ES-I3 (cell line): ENCODE measurements at regions not wholly inside any gene's neighbourhood (a gene's known extent, or its start where the extent isn't known, plus 50 kb on each side); places are given as distances from the start of the nearest gene placed in this dataset.

Experiments
- H3K36me3 ChIP-seq: 2 replicates; pipeline ENCODE4 v1.6.1; 2013; ENCODE audit warnings: mild to moderate bottlenecking, low read length, control low read depth, moderate library complexity; ENCODE audit not compliant: insufficient read depth
- H3K4me1 ChIP-seq: 2 replicates; pipeline ENCODE4 v1.6.1; 2013; ENCODE audit warnings: mild to moderate bottlenecking, control low read depth, low read length; ENCODE audit not compliant: insufficient read depth
- H3K9ac ChIP-seq: 2 replicates; pipeline ENCODE4 v1.6.1; 2013; ENCODE audit warnings: low read depth, mild to moderate bottlenecking, low read length, moderate library complexity
- H3K9me3 ChIP-seq: 2 replicates; pipeline ENCODE4 v1.6.1; 2013; ENCODE audit warnings: mild to moderate bottlenecking, low read length, moderate library complexity; ENCODE audit not compliant: control insufficient read depth, insufficient read depth

GRCh38 chr20:50251992-50252511 lies 61.4 kb downstream of the CEBPB start:
- Histone ChIP-seq H3K36me3 (no peaks in the 10 kb centered on the region), H3K4me1 (peaks cover 17% of the 10 kb centered on the region; the same call in 1 of the 2 replicates), H3K9me3 (no peaks in the 10 kb centered on the region), H3K9ac (no peak overlapping the region)

- H3K4me1 ChIP-seq, result peaks cover 17% of the 10 kb centered on the region; the same call in 1 of the 2 replicates
- no peaks in the 10 kb centered on the region for H3K9me3 ChIP-seq
- no peaks in the 10 kb centered on the region for H3K36me3 ChIP-seq
- H3K9ac ChIP-seq, result no peak overlapping the region
Measured at GRCh38 chr20:50252701-50253100, 62.1 kb downstream of the CEBPB start.

GRCh38 chr20:50253101-50253500 lies 62.5 kb downstream of the CEBPB start:
- Histone ChIP-seq H3K9me3 (no peaks in the 10 kb centered on the region), H3K9ac (no peak overlapping the region), H3K4me1 (peaks cover 15% of the 10 kb centered on the region; the same call in 1 of the 2 replicates), H3K36me3 (no peaks in the 10 kb centered on the region)

- peaks cover 11% of the 10 kb centered on the region; the same call in 1 of the 2 replicates for H3K4me1 ChIP-seq
- no peak overlapping the region for H3K9ac ChIP-seq
- H3K36me3 ChIP-seq, result no peaks in the 10 kb centered on the region
- H3K9me3 ChIP-seq, result no peaks in the 10 kb centered on the region
Measured at GRCh38 chr20:50254466-50255079, 63.9 kb downstream of the CEBPB start.

- Histone ChIP-seq H3K4me1 (peaks cover 15% of the 10 kb centered on the region; the same call in 1 of the 2 replicates), H3K9ac (no peak overlapping the region), H3K9me3 (no peaks in the 10 kb centered on the region), H3K36me3 (no peaks in the 10 kb centered on the region)
Measured at GRCh38 chr20:50256577-50256976, 65.9 kb downstream of the CEBPB start.

- no peaks in the 10 kb centered on the region for H3K9me3 ChIP-seq
- H3K36me3 ChIP-seq, result no peaks in the 10 kb centered on the region
- H3K4me1 ChIP-seq, result peaks cover 15% of the 10 kb centered on the region; the same call in 1 of the 2 replicates
- no peak overlapping the region for H3K9ac ChIP-seq
Measured at GRCh38 chr20:50257860-50258259, 67.2 kb downstream of the CEBPB start.

GRCh38 chr20:50258790-50259483 lies 68.3 kb downstream of the CEBPB start:
- Histone ChIP-seq H3K4me1 (peaks cover 12% of the 10 kb centered on the region; the same call in 1 of the 2 replicates), H3K36me3 (no peaks in the 10 kb centered on the region), H3K9ac (no peak overlapping the region), H3K9me3 (no peaks in the 10 kb centered on the region)

GRCh38 chr20:50259705-50260478 lies 69.3 kb downstream of the CEBPB start:
- Histone ChIP-seq H3K9me3 (no peaks in the 10 kb centered on the region), H3K9ac (no peak overlapping the region), H3K36me3 (no peaks in the 10 kb centered on the region), H3K4me1 (peaks cover 12% of the 10 kb centered on the region; the same call in 1 of the 2 replicates)

GRCh38 chr20:50260479-50261221 lies 70.0 kb downstream of the CEBPB start:
- Histone ChIP-seq H3K9ac (no peak overlapping the region), H3K9me3 (no peaks in the 10 kb centered on the region), H3K4me1 (peaks cover 13% of the 10 kb centered on the region; the same call in 1 of the 2 replicates), H3K36me3 (no peaks in the 10 kb centered on the region)

- Histone ChIP-seq H3K4me1 (peaks cover 10% of the 10 kb centered on the region; the same call in 1 of the 2 replicates), H3K36me3 (no peaks in the 10 kb centered on the region), H3K9ac (no peak overlapping the region), H3K9me3 (no peaks in the 10 kb centered on the region)
Measured at GRCh38 chr20:50261471-50262212, 71.0 kb downstream of the CEBPB start.

- no peaks in the 10 kb centered on the region for H3K9me3 ChIP-seq
- H3K4me1 ChIP-seq, result peaks cover 14% of the 10 kb centered on the region; the same call in 1 of the 2 replicates
- no peak overlapping the region for H3K9ac ChIP-seq
- H3K36me3 ChIP-seq, result no peaks in the 10 kb centered on the region
Measured at GRCh38 chr20:50263831-50264230, 73.2 kb downstream of the CEBPB start.

GRCh38 chr20:50264534-50265145 lies 74.0 kb downstream of the CEBPB start:
- Histone ChIP-seq H3K4me1 (peaks cover 14% of the 10 kb centered on the region; the same call in 1 of the 2 replicates), H3K9ac (no peak overlapping the region), H3K9me3 (no peaks in the 10 kb centered on the region), H3K36me3 (no peaks in the 10 kb centered on the region)
